RWPE1 (cell line): ENCODE measurements at regions not wholly inside any gene's neighbourhood (a gene's known extent, or its start where the extent isn't known, plus 50 kb on each side); places are given as distances from the start of the nearest gene placed in this dataset.

ENCODE experiments used
- CTCF ChIA-PET: fragments of 350-600 bp; sonication (Branson Sonifier 250); formaldehyde crosslinking; extraction: SDS; loops from one replicate; lab custom pipeline; 2021; lab: Yijun Ruan, JAX
- POLR2A ChIA-PET: fragments of 400-600 bp; formaldehyde crosslinking; extraction: SDS; loops from one replicate; lab custom pipeline; 2020; ENCODE audit warnings: antibody characterized with exemption; ENCODE audit not compliant: low non-redundant PET; lab: Yijun Ruan, JAX
- DNase-seq: peaks from one replicate; pipeline ENCODE4 v3.0.0; 2012; ENCODE audit warnings: low spot score
- H3K27ac ChIP-seq: fragments of 450-650 bp; 2 replicates; pipeline ENCODE4 v1.5.1; 2017
- CTCF ChIP-seq: fragments of 450-650 bp; conservative IDR thresholded peaks from 2 replicates; pipeline ENCODE4 v1.5.1; 2017; ENCODE audit warnings: low read depth, mild to moderate bottlenecking

GRCh38 chr9:111148052-111149017 lies 110.1 kb upstream of the LPAR1 start:
- ChIA-PET CTCF (interaction anchor here (0.6 to 1.0 kb wide), 4 partner anchors 84 to 510 kb away, joined by 3 to 5 read pairs (median 4); no protein-coding TSS in a partner anchor), POLR2A (no interaction called here)
- TF ChIP-seq CTCF, result no peak
- no peak for DNase-seq
- H3K27ac ChIP-seq, result no peak overlapping the region

- POLR2A ChIA-PET, result no interaction called here
- TF ChIP-seq CTCF, result no peak
- CTCF ChIA-PET, result no interaction called here
- H3K27ac ChIP-seq, result no peak overlapping the region
- DNase-seq, result no peak
Measured at GRCh38 chr9:111147041-111147440, 108.8 kb upstream of the LPAR1 start.

- POLR2A ChIA-PET, result no interaction called here
Measured at GRCh38 chr9:111144741-111145140, 106.5 kb upstream of the LPAR1 start.

GRCh38 chr9:111136180-111136579 lies 97.9 kb upstream of the LPAR1 start:
- TF ChIP-seq CTCF, result no peak
- no peak overlapping the region for H3K27ac ChIP-seq
- DNase-seq, result no peak
- ChIA-PET POLR2A (no interaction called here), CTCF (no interaction called here)

More at GRCh38 chr9:111144741-111145140, 106.5 kb upstream of the LPAR1 start:
- no peak overlapping the region for H3K27ac ChIP-seq
- TF ChIP-seq CTCF, result no peak
- no peak for DNase-seq
- CTCF ChIA-PET, result interaction anchor here (0.7 kb wide), 1 partner anchor 575 kb away, joined by 3 read pairs; no protein-coding TSS in a partner anchor

GRCh38 chr9:111131211-111131610 lies 92.9 kb upstream of the LPAR1 start:
- no peak overlapping the region for H3K27ac ChIP-seq
- POLR2A ChIA-PET, result no interaction called here
- CTCF ChIA-PET, result interaction anchor here (0.6 to 0.8 kb wide), 2 partner anchors 10 to 30 kb away, joined by 3 read pairs; no protein-coding TSS in a partner anchor
- TF ChIP-seq CTCF, result no peak
- no peak for DNase-seq

- DNase-seq, result no peak
- no peak for TF ChIP-seq CTCF
- CTCF ChIA-PET, result no interaction called here
- H3K27ac ChIP-seq, result no peak overlapping the region
- POLR2A ChIA-PET, result no interaction called here
Measured at GRCh38 chr9:111120526-111120925, 82.3 kb upstream of the LPAR1 start.
